Jurkat, Clone E6-1 (cell line): ENCODE measurements at regions not wholly inside any gene's neighbourhood (a gene's known extent, or its start where the extent isn't known, plus 50 kb on each side); places are given as distances from the start of the nearest gene placed in this dataset.
"Not testable (repeated sequence)": the region's sequence is repeated elsewhere in the genome, so short reads cannot be mapped to it uniquely, and the experiment has no call there.

Source experiments
- DNase-seq: peaks from one replicate; pipeline ENCODE4 v3.0.0-alpha.2; 2011; ENCODE audit warnings: low read depth, low spot score
- H3K4me3 ChIP-seq: 2 replicates; pipeline ENCODE4 v1.5.1; 2011; ENCODE audit warnings: mild to moderate bottlenecking, low read length, control low read depth, moderate library complexity

DNA sequence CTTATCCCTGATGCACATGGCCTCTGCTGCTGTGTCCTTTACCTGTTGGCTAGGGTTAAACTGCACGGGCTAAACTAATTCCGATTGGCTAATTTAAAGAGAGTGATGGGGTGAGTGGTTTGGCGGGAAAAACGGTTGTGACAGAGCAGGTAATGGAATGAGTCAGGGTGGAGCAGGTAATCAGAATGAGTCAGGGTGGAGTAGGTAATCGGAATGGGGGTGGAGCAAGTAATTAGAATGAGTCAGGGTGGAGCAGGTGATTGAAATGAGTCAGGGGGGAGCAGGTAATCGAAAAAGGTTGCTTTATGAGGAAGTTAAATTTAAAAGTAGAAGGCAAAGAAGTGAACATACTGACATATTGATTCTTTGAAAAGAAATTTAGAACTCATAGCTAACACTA lies 185.2 kb downstream of the OTOL1 start:
- DNase-seq, result not testable (repeated sequence)

DNA sequence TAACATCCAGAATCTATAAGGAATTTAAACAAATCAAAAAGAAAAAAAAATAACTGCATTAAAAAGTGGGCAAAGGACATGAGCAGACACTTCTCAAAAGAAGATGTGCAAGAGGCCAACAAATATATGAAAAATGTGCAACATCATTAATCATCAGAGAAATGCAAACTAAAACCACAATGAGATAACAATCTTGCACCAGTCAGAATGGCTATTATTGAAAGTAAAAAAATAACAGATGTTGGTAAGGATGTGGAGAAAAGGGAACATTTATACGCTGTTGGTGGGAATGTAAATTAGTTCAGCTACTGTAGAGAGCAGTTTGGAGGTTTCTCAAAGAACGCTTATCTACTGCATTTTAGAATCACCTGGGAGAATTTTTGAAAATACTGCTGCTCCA lies 186.1 kb downstream of the OTOL1 start:
- H3K4me3 ChIP-seq, result no peak overlapping the region
- DNase-seq, result no peak

More for the DNA sequence above, 185.2 kb downstream of the OTOL1 start:
- H3K4me3 ChIP-seq, result not testable (repeated sequence)

DNA sequence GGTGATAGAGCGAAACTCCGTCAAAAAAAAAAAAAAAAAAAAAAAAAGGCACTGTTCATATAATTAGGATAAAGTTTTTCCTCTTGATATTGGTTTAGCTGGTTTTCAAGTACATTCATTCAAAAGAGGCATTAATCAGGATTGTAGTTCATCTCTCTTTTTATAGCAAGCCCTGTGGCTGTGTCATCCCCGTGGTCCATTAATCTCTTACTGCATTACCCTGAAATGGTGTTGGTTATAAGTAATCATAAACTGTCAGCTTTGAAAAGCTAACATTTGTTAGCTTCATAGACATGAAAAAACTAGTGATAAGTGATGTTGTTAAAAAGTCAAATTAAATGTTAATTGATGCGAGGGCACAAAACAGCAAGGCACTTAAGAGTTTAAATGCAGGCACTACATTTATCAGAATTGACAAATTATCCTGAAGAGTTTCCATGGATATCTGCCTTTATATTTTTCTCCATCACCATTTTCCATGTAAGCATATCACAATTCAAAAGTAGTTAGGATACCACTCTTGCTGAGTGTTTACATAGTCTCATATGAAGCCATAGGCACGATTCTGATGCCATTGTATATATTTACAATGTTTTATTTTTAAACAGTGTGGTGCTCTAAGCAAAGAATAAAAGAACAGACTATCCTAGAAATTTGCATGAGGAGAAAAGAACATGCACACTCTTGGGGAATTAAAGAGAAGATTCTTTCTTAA lies 193.1 kb downstream of the OTOL1 start:
- no peak for DNase-seq
- H3K4me3 ChIP-seq, result no peak overlapping the region

DNA sequence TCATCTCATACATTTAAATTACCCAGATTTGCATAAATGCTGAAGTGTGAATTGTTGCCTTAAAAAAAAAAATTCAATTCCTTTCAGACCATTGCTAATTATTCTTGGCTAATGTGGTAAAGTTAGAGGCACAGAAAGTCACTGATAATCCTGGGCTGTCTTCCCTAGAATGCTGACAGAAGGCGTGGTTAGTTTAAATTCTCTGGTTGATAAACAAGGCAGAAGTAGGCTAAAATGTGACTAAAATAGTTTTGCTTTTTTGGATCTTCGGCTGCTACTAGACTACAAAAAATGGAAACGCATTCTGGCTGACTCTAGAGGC lies 193.7 kb downstream of the OTOL1 start:
- no peak overlapping the region for H3K4me3 ChIP-seq
- no peak for DNase-seq

DNA sequence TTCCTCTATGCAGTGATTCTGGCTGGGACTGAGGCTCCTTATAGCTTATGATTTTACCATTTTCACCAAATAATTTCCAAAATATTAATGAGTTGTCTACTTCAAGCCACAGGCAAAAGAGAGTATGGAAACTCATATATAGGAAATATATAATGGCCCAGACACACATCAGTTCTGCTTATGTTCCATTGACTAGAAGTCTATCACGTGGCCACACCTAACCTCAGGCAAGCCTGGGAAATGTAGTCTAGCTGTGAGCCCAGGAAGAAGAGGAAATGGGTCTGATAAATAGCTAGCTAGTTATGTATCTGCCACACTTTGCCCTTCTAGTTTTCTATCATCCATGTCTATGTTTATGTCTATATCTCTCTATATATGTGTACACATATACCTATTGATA lies 195.1 kb downstream of the OTOL1 start:
- no peak for DNase-seq
- H3K4me3 ChIP-seq, result no peak overlapping the region

DNA sequence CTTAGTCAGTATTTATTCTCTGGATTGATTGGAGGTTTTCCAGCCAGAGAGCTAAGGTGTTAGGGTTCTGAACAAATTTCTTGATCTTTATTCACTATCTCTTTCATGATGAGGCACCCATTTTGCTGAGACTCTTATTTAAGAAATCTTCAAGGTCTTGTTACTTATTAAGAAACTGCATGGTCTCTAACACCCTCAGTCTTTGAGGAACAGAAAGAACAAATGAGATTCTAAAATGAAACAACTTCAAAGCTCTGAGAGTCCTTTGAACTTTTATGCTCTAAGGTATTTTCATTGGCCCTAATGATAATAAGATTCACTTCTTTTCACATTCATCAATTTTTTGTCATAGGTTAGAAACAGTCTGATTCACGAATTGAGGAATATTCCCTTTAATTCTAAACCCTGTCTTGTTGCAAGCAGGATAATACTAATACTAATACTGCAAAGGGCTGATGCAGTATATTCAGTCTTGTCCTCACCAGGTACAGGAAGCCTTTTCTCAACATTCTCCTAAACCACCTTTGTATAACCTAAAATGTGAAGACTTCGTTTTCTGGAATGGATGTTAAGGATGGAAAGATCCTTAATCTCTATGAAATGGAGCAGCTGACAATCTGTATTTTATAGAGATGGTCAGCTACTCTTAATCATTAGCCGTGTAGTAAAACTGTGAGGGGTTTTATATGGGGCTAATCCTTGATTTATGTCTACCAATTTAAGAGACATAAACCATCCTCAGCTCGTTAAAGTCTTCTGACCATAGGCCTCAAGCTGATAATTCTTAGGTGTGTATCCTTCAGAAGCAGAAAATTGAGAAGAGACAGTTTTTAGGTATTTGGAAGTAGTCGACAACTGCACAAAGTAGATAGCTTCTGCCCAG lies 198.3 kb downstream of the OTOL1 start:
- no peak for DNase-seq

DNA sequence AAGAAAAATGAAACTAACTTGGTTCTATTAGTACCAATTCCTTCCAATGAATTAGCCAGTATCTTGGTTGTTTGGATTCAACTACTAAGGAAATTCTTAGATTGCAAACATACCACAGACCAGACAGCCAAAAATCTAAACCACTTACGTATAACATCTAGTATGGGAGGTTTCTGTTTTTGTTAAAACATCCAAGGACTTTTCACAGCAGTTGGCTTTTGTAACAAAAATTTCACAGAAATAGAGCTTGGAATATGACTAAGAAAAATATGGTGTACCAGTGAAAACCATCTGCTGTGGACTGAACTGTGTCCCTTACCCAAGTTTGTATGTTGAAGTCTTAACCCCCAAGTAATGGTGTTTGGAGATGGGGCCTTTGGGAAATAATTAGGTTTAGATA lies 199.2 kb downstream of the OTOL1 start:
- H3K4me3 ChIP-seq, result no peak overlapping the region
- no peak for DNase-seq

More for the DNA sequence above, 198.3 kb downstream of the OTOL1 start:
- H3K4me3 ChIP-seq, result no peak overlapping the region

DNA sequence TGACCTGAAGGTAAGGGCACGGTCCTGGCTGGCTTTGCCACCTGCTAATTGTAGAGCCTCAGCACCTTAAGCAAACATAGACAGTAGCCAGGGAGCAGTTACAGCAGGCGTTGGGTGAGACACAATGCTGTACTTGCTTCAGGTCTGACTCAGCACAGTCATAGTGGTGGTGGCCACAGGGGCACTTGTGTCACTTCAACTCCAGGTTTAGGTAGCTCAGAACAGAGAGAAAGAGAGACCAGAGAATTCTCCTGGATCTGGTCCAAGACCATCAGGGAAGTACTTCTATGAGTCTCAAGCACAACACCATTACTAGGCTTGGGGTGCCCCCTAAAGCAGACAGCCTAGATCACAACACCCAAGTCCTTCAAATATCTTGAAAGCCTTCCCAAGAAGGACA lies 204.4 kb downstream of the OTOL1 start:
- no peak for DNase-seq

DNA sequence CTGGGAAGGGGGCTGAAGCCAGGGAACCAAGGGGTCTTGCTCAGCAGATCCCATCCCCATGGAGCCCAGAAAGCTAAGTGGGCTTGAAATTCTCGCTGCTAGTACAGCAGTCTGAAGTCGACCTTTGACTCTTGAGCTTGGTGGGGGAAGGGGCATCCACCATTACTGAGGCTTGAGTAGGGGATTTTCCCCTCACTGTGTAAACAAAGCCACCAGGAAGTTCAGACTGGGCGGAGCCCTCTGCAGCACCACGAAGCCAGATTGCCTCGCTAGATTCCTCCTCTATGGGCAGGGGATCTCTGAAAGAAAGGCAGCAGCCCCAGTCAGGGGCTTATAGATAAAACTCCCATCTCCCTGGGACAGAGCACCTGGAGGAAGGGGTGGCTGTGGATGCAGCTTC lies 210.6 kb downstream of the OTOL1 start:
- DNase-seq, H3K4me3 ChIP-seq: not testable (repeated sequence)

More for the DNA sequence above, 204.4 kb downstream of the OTOL1 start:
- no peak overlapping the region for H3K4me3 ChIP-seq

DNA sequence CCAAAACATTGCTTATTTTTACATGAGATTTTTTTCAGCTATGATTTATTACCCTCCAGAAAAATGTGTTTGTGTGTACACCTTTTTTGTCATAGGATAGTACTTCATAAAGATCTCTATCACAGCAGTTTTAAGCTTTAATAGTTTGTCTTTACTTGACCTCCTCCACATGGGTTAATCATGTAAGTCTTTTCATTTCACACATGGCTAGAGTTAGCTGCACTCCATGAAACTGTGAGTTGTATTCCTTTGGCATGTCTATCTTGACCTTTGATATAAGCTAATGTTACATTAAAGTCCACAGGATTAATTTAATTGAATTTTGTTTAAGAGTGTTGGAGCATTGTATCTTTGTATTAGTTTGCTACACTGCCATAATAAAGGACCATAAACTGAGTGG lies 217.1 kb downstream of the OTOL1 start:
- no peak overlapping the region for H3K4me3 ChIP-seq
- no peak for DNase-seq

DNA sequence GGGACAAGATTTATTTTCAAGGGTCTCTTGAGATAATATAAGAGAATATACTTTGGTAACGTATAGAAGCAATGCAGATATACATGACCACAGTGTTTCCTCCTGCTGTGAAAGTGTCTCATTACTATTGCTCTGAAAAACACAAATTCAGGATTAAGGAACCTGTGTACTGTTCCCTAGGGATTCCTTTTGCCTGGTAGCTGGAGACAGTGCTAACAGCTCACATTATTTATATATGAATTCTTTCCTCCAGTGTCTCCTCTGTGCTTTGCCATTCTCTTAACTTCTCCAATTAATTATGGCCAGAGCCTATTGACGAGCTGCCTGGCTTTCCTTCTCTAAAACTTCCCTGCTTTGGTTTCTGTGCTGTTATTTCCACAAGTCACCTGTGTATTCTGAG lies 235.4 kb downstream of the OTOL1 start:
- no peak for DNase-seq
- no peak overlapping the region for H3K4me3 ChIP-seq

DNA sequence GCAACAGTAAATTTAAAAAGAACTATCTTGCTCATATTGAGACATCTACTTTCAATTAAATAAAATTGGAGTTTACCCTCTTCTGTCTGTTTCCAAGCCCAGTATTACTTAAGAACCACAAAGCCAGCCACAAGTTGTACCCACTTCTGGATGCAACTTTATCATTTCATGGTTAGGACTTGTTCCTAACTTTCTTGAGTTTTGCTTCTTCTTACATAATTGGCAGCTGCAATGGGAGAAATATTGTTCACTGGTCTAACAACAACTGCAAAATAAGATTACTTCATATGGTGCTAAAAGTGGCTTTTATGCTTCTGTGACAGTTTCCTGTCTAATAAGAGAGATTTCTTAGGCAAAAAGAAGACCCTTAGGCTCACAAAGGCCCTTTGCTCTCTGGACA lies 240.6 kb downstream of the OTOL1 start:
- no peak for DNase-seq
- no peak overlapping the region for H3K4me3 ChIP-seq

DNA sequence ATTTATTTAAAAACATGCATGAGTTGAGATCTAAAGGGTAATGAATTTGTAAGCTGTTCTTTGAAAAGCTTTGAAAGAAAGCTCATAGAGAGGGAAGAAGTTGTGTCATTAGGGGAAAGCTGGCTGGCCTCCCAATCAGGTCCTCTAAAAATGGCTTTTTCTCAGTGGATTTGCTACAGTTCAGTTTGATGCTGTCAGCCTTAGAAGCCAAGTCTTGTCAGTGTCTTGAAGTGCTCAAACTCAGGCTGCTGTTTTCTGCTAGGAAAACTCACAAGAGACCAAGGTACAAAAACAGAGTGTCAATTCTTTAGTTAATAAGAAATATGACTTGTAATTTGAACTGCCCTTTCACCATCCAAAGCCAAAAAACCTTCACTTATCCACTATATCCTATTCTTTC lies 243.8 kb downstream of the OTOL1 start:
- DNase-seq, result no peak
- no peak overlapping the region for H3K4me3 ChIP-seq

DNA sequence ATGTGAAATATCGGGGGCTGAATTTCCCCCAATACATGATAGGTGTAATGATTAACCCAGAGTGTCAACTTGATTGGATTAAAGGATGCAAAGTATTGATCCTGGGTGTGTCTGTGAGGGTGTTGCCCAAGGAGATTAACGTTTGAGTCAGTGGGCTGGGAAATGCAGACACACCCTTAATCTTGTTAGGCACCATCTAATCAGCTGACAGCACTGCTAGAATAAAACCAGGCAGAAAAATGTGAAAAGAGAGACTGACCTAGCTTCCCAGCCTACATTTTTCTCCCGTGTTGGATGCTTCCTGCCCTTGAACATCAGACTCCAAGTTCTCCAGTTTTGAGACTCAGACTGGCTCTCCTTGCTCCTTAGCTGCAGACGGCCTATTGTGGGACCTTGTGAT lies 247.8 kb downstream of the OTOL1 start:
- DNase-seq, result no peak
- H3K4me3 ChIP-seq, result no peak overlapping the region

DNA sequence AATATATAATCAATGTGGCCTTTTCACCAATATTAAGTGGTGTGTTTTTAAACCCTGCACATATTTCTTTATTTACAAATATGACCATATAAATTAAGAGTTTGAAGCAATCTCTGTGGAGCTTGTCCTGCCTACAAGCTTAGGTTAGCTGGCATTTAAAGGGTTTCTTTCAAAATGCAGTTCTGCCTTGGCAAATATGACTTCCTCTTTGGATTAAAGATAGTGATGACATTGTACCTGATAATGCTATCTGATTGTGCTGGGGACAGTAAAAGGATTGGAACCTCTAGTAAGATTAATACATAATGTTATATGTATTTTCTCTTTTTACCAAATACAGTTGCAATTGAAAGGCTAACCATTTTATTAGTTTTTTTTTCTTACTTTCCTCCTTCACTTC lies 249.1 kb downstream of the OTOL1 start:
- no peak for DNase-seq
- no peak overlapping the region for H3K4me3 ChIP-seq

DNA sequence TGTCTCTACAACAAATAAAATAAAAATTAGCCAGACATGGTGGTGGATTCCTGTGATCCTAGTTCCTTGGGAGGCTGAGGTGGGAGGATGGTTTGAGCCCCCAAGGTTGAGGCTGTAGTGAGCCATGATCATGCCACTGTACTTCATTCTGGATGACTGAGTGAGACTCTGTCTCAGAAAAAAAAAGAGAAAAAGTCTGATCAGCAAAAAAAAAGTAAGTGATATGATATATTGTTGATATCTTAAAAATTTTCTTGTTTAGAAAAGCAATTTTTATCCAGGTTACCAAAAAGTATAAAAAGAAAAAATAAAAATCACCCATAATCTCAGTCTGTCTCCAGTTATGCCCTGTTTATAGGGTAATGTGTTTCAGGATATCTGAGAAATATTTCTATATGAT lies 251.4 kb downstream of the OTOL1 start:
- H3K4me3 ChIP-seq, result no peak overlapping the region
- DNase-seq, result no peak

DNA sequence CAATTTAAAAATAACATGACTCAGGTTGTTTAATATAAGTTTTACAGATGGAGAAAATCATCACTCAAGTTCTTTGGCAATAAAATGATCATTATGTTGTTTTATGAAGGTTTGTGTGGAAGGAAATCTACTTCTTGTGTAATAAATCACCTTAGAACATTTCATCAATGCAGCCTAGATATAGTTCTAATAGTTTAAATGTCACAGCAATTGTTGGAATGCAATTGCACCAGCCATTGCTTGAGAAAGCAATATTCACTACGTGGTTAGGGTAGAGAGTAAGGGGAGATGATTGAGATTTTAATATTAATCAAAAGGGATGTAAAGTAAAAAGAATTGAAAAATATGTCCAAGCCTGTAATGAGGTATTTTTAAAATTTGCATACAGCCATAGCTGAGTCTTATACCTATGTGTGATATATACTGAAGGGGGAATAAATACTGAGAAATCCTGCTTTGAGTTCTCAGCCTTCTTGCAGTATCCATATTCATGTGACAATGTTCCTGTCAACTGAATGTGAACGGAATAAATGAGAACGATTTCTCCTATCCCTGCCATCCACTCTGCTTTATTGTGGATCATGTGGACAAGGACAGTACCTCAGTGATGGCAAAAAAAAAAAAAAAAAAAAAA lies 257.9 kb downstream of the OTOL1 start:
- no peak for DNase-seq
- H3K4me3 ChIP-seq, result no peak overlapping the region

DNA sequence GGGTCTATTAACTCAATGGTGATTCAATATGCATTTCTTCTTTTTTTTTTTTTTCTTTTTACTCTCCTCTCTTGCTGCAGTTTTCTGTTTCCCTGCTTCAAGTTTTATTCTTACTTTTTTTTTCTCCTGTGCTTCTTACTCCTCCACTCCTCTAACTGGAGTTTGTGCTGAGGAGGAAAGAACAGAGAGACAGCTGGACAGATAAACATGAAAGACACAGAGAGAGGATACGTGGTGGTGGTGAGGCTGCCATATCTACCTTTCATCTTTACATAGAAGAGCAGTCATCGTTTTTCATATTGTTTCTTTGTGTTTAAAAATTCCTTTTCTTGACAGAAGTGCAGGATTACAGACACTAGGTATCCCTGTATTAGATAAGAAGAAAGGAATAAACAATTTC lies 262.8 kb downstream of the OTOL1 start:
- no peak overlapping the region for H3K4me3 ChIP-seq
- no peak for DNase-seq

DNA sequence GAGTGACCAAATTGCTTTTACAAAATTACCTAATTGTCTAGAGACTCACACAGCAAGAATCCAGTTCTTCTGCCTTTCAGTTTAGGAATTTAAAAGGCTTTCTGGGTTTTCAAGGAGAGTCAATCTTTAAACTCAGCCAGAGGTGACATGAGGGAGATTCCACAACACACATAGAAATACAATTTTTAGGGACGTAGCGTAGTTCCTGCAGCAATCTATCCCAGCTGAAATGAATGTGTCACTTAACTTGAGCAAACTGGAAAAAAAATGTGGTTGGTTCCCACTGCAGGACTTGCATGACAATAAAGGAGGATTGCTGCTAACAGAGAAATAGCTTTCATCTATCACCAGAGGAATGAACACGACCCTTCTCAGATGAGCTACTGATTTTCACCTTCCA lies 269.7 kb downstream of the OTOL1 start:
- no peak overlapping the region for H3K4me3 ChIP-seq

More for the DNA sequence above, 269.7 kb downstream of the OTOL1 start:
- no peak for DNase-seq
